Trophoblast cell (in vitro differentiated cells and primary cell): ENCODE measurements at regions not wholly inside any gene's neighbourhood (a gene's known extent, or its start where the extent isn't known, plus 50 kb on each side); places are given as distances from the start of the nearest gene placed in this dataset.

Experiments used
- DNase-seq, 2 donors: peaks; one replicate each; pipeline ENCODE4 v3.0.0-alpha.2; 2016
- H2AFZ ChIP-seq: 2 replicates; pipeline ENCODE4 v1.6.1; 2013; ENCODE audit warnings: low read length, moderate library complexity, mild to moderate bottlenecking; ENCODE audit not compliant: insufficient read depth, poor library complexity
- H2AK5ac ChIP-seq: 2 replicates; pipeline ENCODE4 v1.6.1; 2013; ENCODE audit warnings: mild to moderate bottlenecking, low read length
- H2BK120ac ChIP-seq: 2 replicates; pipeline ENCODE4 v1.6.1; 2013; ENCODE audit warnings: low read length, mild to moderate bottlenecking, moderate library complexity; ENCODE audit not compliant: insufficient read depth, poor library complexity
- H2BK12ac ChIP-seq: 2 replicates; pipeline ENCODE4 v1.6.1; 2013; ENCODE audit warnings: mild to moderate bottlenecking, low read length, moderate library complexity
- H2BK5ac ChIP-seq: 2 replicates; pipeline ENCODE4 v1.6.1; 2013; ENCODE audit warnings: low read length, low read depth, moderate library complexity, mild to moderate bottlenecking; ENCODE audit not compliant: poor library complexity
- H3K14ac ChIP-seq: 2 replicates; pipeline ENCODE4 v1.6.1; 2013; ENCODE audit warnings: mild to moderate bottlenecking, low read length
- H3K18ac ChIP-seq: 2 replicates; pipeline ENCODE4 v1.6.1; 2013; ENCODE audit warnings: mild to moderate bottlenecking, low read length
- H3K23ac ChIP-seq: 2 replicates; pipeline ENCODE4 v1.6.1; 2013; ENCODE audit warnings: low read length
- H3K27ac ChIP-seq: 2 replicates; pipeline ENCODE4 v1.5.1; 2013; ENCODE audit warnings: low read depth, mild to moderate bottlenecking, inconsistent platforms, low read length, moderate library complexity
- H3K27me3 ChIP-seq: 2 replicates; pipeline ENCODE4 v1.6.1; 2013; ENCODE audit warnings: inconsistent platforms, mild to moderate bottlenecking, low read length, moderate library complexity; ENCODE audit not compliant: insufficient read depth
- H3K36me3 ChIP-seq, 2 experiments: 1 replicate in 1 of 2; 2 replicates in 1 of 2; pipeline ENCODE4 v1.6.1; 2013; ENCODE audit warnings: low read length in 2 of 2, mild to moderate bottlenecking in 2 of 2, moderate library complexity in 1 of 2; ENCODE audit not compliant: insufficient read depth in 2 of 2, control insufficient read depth in 1 of 2
- H3K4ac ChIP-seq: 2 replicates; pipeline ENCODE4 v1.6.1; 2013; ENCODE audit warnings: low read depth, mild to moderate bottlenecking, low read length, moderate library complexity
- H3K4me1 ChIP-seq, 2 experiments: 1 replicate in 1 of 2; 2 replicates in 1 of 2; pipeline ENCODE4 v1.6.1; 2013; ENCODE audit warnings: low read length in 2 of 2, mild to moderate bottlenecking in 2 of 2, moderate library complexity in 1 of 2; ENCODE audit not compliant: insufficient read depth in 2 of 2, control insufficient read depth in 1 of 2
- H3K4me2 ChIP-seq: 2 replicates; pipeline ENCODE4 v1.6.1; 2013; ENCODE audit warnings: inconsistent platforms, mild to moderate bottlenecking, low read length, moderate library complexity
- H3K4me3 ChIP-seq: 2 replicates; pipeline ENCODE4 v1.5.1; 2013; ENCODE audit warnings: mild to moderate bottlenecking, low read depth, low read length, inconsistent platforms
- H3K79me1 ChIP-seq: one replicate; pipeline ENCODE4 v1.6.1; 2013; ENCODE audit warnings: low read length
- H3K79me2 ChIP-seq: 2 replicates; pipeline ENCODE4 v1.6.1; 2013; ENCODE audit warnings: low read length, mild to moderate bottlenecking; ENCODE audit not compliant: control insufficient read depth, insufficient read depth, poor library complexity
- H3K9ac ChIP-seq: 2 replicates; pipeline ENCODE4 v1.6.1; 2013; ENCODE audit warnings: mild to moderate bottlenecking, low read length
- H3K9me3 ChIP-seq: 2 replicates; pipeline ENCODE4 v1.6.1; 2013; ENCODE audit warnings: low read depth, mild to moderate bottlenecking, control low read depth, inconsistent platforms, low read length; ENCODE audit not compliant: insufficient read depth
- H4K12ac ChIP-seq: 2 replicates; pipeline ENCODE4 v1.6.1; 2013; ENCODE audit warnings: low read depth, mild to moderate bottlenecking, low read length, moderate library complexity
- H4K8ac ChIP-seq: 2 replicates; pipeline ENCODE4 v1.6.1; 2013; ENCODE audit warnings: low read depth, mild to moderate bottlenecking, low read length, moderate library complexity
- H4K91ac ChIP-seq: one replicate; pipeline ENCODE4 v1.6.1; 2013; ENCODE audit warnings: low read depth, mild to moderate bottlenecking, low read length, moderate library complexity
- WGBS: extraction: QIAGEN DNeasy Blood & Tissue Kit; methylation state at CpG from one replicate; pipeline ENCODE4 v1.1.7; 2013; ENCODE audit warnings: missing lambda C conversion rate; ENCODE audit not compliant: insufficient read length, insufficient coverage; ENCODE audit errors: extremely low coverage; 5-methylcytosine and 5-hydroxymethylcytosine counted together

- H3K27me3 ChIP-seq = no peaks in the 10 kb centered on the region
- no CpG with 5 or more reads among the region's 5 CpGs for WGBS
These were observed 238.3 kb downstream of the TDRD15 start for GRCh38 chr2:21361957-21362486.

DNA sequence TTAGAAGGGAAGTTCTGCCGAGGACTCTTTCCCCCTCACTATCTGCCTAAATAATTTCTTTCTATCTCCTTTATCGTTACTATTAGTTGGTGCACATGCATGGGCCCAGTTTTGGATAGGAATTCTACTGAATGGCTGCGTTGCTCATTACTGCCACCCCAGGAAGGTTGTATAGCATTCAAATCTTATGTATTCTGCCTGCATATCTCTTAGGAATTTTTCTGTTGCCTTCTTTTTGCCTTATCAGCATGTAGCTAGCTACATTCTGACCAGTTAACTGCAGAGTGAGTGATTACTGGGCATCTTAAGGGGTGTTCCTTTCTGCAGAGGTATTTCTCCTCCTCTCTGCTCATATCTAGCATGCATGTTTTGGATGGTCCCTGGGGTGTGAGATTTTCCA is 239.6 kb downstream of the TDRD15 start:
- Histone ChIP-seq H4K12ac (no peak overlapping the region), H3K4me2 (no peak overlapping the region), H3K18ac (no peak overlapping the region), H3K79me1 (no peaks in the 10 kb centered on the region), H3K4me3 (no peak overlapping the region), H2BK12ac (no peak overlapping the region), H3K27me3 (no peaks in the 10 kb centered on the region), H3K9ac (no peak overlapping the region), H2AK5ac (no peak overlapping the region), H3K36me3 (no peaks in the 10 kb centered on the region), H3K27ac (no peak overlapping the region), H4K91ac (no peak overlapping the region), H3K9me3 (no peaks in the 10 kb centered on the region), H3K79me2 (no peaks in the 10 kb centered on the region), H4K8ac (no peak overlapping the region), H2BK5ac (no peak overlapping the region), H3K23ac (no peak overlapping the region), H2AFZ (no peak overlapping the region), H3K14ac (no peak overlapping the region), H3K4me1 (peaks cover 0 to 5% of the 10 kb centered on the region in 2 experiments), H3K4ac (no peak overlapping the region), H2BK120ac (no peak overlapping the region)
- WGBS = no CpG with 5 or more reads among the region's 3 CpGs
- DNase-seq = no peak

More at GRCh38 chr2:21361957-21362486, 238.3 kb downstream of the TDRD15 start:
- no peak overlapping the region for H4K91ac ChIP-seq
- H3K79me2 ChIP-seq = no peaks in the 10 kb centered on the region
- no peak overlapping the region for H3K4me2 ChIP-seq
- H3K9ac ChIP-seq = no peak overlapping the region
- no peak for DNase-seq
- no peaks in the 10 kb centered on the region for H3K36me3 ChIP-seq
- H3K27ac ChIP-seq = no peak overlapping the region
- H3K23ac ChIP-seq = no peak overlapping the region
- peaks cover 0 to 5% of the 10 kb centered on the region in 2 experiments for H3K4me1 ChIP-seq
- H3K79me1 ChIP-seq = no peaks in the 10 kb centered on the region
- no peak overlapping the region for H3K14ac ChIP-seq
- no peak overlapping the region for H3K4me3 ChIP-seq
- H3K18ac ChIP-seq = no peak overlapping the region
- no peak overlapping the region for H2BK12ac ChIP-seq
- no peak overlapping the region for H2BK120ac ChIP-seq
- no peak overlapping the region for H2AFZ ChIP-seq
- no peak overlapping the region for H4K12ac ChIP-seq
- no peak overlapping the region for H2AK5ac ChIP-seq
- no peaks in the 10 kb centered on the region for H3K9me3 ChIP-seq
- H2BK5ac ChIP-seq = no peak overlapping the region
- H3K4ac ChIP-seq = no peak overlapping the region
- no peak overlapping the region for H4K8ac ChIP-seq

- DNase-seq = no peak
- H2BK120ac ChIP-seq = no peak overlapping the region
- no peaks in the 10 kb centered on the region for H3K9me3 ChIP-seq
- H2AFZ ChIP-seq = no peak overlapping the region
- no peak overlapping the region for H2BK5ac ChIP-seq
- no peak overlapping the region for H2BK12ac ChIP-seq
- no peaks in the 10 kb centered on the region for H3K27me3 ChIP-seq
- H4K91ac ChIP-seq = no peak overlapping the region
- H3K4me2 ChIP-seq = no peak overlapping the region
- no peak overlapping the region for H3K23ac ChIP-seq
- H3K9ac ChIP-seq = no peak overlapping the region
- no peaks in the 10 kb centered on the region for H3K36me3 ChIP-seq
- no peak overlapping the region for H3K4ac ChIP-seq
- H3K18ac ChIP-seq = no peak overlapping the region
- H4K12ac ChIP-seq = no peak overlapping the region
- no peak overlapping the region for H2AK5ac ChIP-seq
- H3K14ac ChIP-seq = no peak overlapping the region
- H3K79me1 ChIP-seq = no peaks in the 10 kb centered on the region
- H3K27ac ChIP-seq = no peak overlapping the region
- WGBS = no CpG with 5 or more reads among the region's 3 CpGs
- no peak overlapping the region for H4K8ac ChIP-seq
- H3K79me2 ChIP-seq = no peaks in the 10 kb centered on the region
- H3K4me1 ChIP-seq = peaks cover 0 to 4% of the 10 kb centered on the region in 2 experiments
- no peak overlapping the region for H3K4me3 ChIP-seq
These were observed 243.7 kb downstream of the TDRD15 start for GRCh38 chr2:21367421-21367820.

DNA sequence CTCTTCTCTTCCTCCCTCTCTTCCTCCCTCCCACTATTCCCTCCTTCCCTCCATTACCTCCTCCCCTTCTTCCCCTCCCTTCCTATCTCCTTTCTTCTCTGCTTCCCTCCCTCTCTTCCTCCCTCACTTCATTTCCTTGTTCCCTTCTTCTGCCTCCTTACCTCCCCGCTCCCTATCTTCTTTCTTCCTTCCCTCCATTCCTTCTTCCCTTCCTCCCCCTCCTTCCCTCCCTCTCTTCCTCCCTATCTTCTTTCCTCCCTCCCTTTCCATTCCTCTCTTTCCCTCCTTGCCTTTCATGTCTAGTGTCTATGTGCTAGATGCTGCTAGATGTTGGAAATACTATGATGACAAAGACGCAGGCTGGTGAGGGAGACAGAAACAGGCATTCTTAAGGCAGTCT is 246.0 kb downstream of the TDRD15 start:
- H3K4me2 ChIP-seq = no peak overlapping the region
- H4K12ac ChIP-seq = no peak overlapping the region
- no peak overlapping the region for H3K4ac ChIP-seq
- H2BK12ac ChIP-seq = no peak overlapping the region
- no peaks in the 10 kb centered on the region for H3K79me1 ChIP-seq
- no peaks in the 10 kb centered on the region for H3K27me3 ChIP-seq
- H2AFZ ChIP-seq = no peak overlapping the region
- H3K4me1 ChIP-seq = peaks cover 0 to 3% of the 10 kb centered on the region in 2 experiments
- no peak overlapping the region for H3K27ac ChIP-seq
- no peak overlapping the region for H2AK5ac ChIP-seq
- no peak overlapping the region for H3K9ac ChIP-seq
- H2BK120ac ChIP-seq = no peak overlapping the region
- H3K36me3 ChIP-seq = no peaks in the 10 kb centered on the region
- 94% methylated on average over 1 of the region's 2 CpGs for WGBS
- no peak overlapping the region for H3K23ac ChIP-seq
- H3K4me3 ChIP-seq = no peak overlapping the region
- no peaks in the 10 kb centered on the region for H3K9me3 ChIP-seq
- H2BK5ac ChIP-seq = no peak overlapping the region
- no peaks in the 10 kb centered on the region for H3K79me2 ChIP-seq
- H4K8ac ChIP-seq = no peak overlapping the region
- H3K14ac ChIP-seq = no peak overlapping the region
- no peak overlapping the region for H4K91ac ChIP-seq
- no peak overlapping the region for H3K18ac ChIP-seq
- no peak for DNase-seq
